Bronchial epithelial cell (primary cell): ENCODE measurements at regions not wholly inside any gene's neighbourhood (a gene's known extent, or its start where the extent isn't known, plus 50 kb on each side); places are given as distances from the start of the nearest gene placed in this dataset.

Experiments
- DNase-seq: peaks from one replicate; pipeline ENCODE4 v3.0.0-alpha.2; 2010; ENCODE audit warnings: low read depth
- FAIRE-seq: peaks from 2 replicates; lab custom pipeline; 2011; peaks lifted over from hg19 to GRCh38; lab: Jason Lieb, UNC
- H3K27me3 ChIP-seq: 2 replicates; pipeline ENCODE4 v1.5.1; 2011; ENCODE audit warnings: low read length; ENCODE audit not compliant: control insufficient read depth, insufficient read depth
- H3K36me3 ChIP-seq: 2 replicates; pipeline ENCODE4 v1.5.1; 2011; ENCODE audit warnings: low read length; ENCODE audit not compliant: control insufficient read depth, insufficient read depth
- H3K4me3 ChIP-seq: 2 replicates; pipeline ENCODE4 v1.5.1; 2011; ENCODE audit warnings: mild to moderate bottlenecking, low read depth, low read length, control low read depth
- TF ChIP-seq, protein P1 (sequence below): IDR thresholded peaks from 2 replicates; pipeline ENCODE4 v1.5.1; 2011; ENCODE audit warnings: mild to moderate bottlenecking, moderate library complexity, low read length, control low read depth, inconsistent platforms; ENCODE audit not compliant: insufficient read depth, severe bottlenecking

DNA sequence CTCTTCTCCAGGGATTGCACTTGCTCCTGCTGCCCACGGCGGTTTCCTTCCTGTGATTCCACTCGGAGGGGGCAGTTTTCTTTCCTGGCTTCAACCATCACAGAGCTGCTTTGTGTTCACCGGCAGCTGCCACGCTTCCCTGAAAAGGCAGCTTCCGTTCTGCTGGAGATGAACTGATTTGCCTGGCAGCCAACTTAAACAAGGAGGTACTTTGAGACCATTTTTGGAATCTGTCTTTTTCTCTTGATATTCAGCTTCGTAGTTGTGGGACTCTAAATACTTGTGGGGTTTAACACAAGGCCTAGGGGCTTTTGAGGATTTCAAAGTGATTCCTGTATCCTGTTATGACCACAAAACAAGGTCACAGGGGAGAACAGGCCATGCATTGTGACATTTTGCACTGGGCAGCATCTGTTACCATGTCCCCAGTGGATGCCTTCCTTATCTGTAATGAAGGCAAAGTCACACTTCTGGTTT is 192.0 kb downstream of the MTRR start:
- H3K36me3 ChIP-seq: no peaks in the 10 kb centered on the region
- FAIRE-seq: no peak
- no peak for DNase-seq
- TF ChIP-seq, protein P1, sequence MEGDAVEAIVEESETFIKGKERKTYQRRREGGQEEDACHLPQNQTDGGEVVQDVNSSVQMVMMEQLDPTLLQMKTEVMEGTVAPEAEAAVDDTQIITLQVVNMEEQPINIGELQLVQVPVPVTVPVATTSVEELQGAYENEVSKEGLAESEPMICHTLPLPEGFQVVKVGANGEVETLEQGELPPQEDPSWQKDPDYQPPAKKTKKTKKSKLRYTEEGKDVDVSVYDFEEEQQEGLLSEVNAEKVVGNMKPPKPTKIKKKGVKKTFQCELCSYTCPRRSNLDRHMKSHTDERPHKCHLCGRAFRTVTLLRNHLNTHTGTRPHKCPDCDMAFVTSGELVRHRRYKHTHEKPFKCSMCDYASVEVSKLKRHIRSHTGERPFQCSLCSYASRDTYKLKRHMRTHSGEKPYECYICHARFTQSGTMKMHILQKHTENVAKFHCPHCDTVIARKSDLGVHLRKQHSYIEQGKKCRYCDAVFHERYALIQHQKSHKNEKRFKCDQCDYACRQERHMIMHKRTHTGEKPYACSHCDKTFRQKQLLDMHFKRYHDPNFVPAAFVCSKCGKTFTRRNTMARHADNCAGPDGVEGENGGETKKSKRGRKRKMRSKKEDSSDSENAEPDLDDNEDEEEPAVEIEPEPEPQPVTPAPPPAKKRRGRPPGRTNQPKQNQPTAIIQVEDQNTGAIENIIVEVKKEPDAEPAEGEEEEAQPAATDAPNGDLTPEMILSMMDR: no peak
- H3K27me3 ChIP-seq: no peaks in the 10 kb centered on the region
- H3K4me3 ChIP-seq: no peak overlapping the region

DNA sequence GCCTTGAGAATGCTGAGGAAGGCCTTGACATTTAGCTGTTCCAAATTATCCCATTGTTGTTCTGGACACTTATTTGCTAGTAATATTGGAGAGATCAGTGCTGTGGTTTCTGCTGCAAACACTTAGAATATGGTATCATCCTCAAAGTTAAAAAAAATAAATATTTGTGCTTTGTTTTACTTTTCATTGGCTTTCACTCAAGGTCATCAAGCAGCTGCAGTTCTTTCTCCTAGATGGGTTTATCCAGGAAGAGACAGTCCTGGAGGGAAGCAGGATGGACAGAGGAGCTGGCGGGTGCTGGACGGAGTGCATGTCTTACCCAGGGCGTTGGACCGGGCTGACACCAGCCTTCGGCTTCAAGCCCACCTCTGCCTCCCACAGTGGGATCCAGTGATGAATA is 193.6 kb downstream of the MTRR start:
- FAIRE-seq (no peak), DNase-seq (no peak)
- Histone ChIP-seq H3K4me3 (no peak overlapping the region), H3K27me3 (no peaks in the 10 kb centered on the region), H3K36me3 (no peaks in the 10 kb centered on the region)
- TF ChIP-seq, protein P1: no peak

DNA sequence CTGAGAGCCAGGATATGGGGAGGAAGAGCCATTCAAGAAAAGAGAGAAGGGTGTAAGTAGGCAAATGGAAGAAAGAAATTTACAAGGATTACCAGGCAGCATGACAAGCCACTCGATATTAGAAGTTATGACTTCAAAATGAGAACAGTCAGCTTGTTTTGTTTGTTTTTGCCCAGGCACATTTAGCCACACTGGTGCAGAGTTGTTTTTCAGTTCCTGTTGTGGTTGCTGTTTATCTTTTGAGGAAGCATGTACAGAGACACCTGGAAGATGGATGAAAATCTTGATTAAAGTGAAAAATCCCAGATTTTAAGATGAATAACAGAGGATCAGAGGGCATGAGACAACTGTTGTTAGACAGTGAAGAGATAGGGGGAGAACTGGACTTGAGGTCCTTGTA is 199.1 kb downstream of the MTRR start:
- no peak for FAIRE-seq
- no peaks in the 10 kb centered on the region for H3K36me3 ChIP-seq
- TF ChIP-seq, protein P1: no peak

DNA sequence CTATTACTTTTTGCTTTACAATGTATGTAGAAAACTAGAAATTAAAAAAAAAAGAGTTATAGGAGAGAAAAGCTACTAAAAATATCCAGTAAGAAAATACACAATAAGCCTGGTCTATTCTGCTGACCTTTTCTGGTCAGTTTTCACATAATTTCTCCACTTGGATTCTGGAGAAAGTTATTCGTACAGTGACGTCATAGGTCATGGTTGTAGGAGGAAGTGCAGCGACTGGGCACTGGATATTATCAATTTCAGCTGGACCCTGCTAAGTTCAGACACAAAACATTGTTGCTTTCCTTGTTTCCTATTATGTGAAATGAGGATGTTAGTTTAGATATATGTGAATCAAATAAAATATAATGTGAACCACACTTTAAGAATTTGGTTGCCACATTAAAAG is 201.2 kb downstream of the MTRR start:
- Histone ChIP-seq H3K27me3 (no peaks in the 10 kb centered on the region), H3K4me3 (no peak overlapping the region), H3K36me3 (no peaks in the 10 kb centered on the region)
- DNase-seq: no peak
- TF ChIP-seq, protein P1: no peak
- FAIRE-seq: no peak

More for the DNA sequence above, 199.1 kb downstream of the MTRR start:
- no peak overlapping the region for H3K4me3 ChIP-seq
- no peaks in the 10 kb centered on the region for H3K27me3 ChIP-seq
- no peak for DNase-seq

DNA sequence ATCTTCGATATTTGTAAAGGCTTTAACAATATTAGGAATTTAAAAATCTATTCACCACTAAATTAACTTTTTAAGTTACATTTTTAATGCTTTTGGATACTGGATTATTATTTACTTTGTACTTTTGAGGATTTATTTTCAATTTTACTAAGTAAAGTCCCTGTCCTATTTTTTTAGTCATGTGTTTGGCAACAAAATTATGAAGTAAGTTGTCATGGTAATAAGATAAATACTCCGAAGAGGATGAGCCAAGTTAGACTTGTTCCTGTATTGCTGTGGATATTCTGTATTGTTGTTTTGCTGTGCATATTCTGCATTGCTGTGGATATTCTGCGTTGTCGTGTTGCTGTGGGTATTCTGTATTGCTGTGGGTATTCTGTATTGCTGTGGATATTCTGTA is 210.1 kb downstream of the MTRR start:
- TF ChIP-seq, protein P1: no peak
- FAIRE-seq (no peak), DNase-seq (no peak)
- H3K4me3 ChIP-seq: no peak overlapping the region
- H3K27me3 ChIP-seq: no peaks in the 10 kb centered on the region
- H3K36me3 ChIP-seq: no peaks in the 10 kb centered on the region

DNA sequence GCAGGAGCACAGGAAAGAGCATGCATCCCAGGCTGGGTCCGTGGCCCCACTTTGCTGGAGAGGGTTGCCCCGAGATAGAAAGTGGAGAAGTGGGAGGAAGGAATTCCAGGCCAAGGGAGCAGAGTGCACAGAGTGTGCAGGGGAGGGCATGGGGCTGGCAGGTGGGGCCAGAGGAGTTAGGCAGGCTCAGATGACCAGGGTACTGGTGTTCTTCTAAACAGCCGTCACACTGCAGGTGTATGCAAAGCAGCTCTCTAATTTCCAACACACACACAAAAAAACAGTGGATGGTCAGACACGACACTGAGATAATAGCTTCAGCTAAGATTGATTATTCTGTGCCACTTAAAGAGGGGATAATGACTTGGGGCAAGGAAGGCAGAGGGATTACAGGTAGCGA is 212.2 kb downstream of the MTRR start:
- Histone ChIP-seq H3K4me3 (no peak overlapping the region), H3K36me3 (no peaks in the 10 kb centered on the region), H3K27me3 (no peaks in the 10 kb centered on the region)
- TF ChIP-seq, protein P1: no peak
- no peak for DNase-seq
- FAIRE-seq: no peak
